Right renal cortex interstitium (tissue), 3 donors: ENCODE measurements at regions not wholly inside any gene's neighbourhood (a gene's known extent, or its start where the extent isn't known, plus 50 kb on each side); places are given as distances from the start of the nearest gene placed in this dataset.

Experiments used
- DNase-seq, 3 donors: peaks; one replicate each; pipeline ENCODE4 v3.0.0-alpha.2; 2013; ENCODE audit warnings: low read depth in 3 of 3, low spot score in 2 of 3

DNA sequence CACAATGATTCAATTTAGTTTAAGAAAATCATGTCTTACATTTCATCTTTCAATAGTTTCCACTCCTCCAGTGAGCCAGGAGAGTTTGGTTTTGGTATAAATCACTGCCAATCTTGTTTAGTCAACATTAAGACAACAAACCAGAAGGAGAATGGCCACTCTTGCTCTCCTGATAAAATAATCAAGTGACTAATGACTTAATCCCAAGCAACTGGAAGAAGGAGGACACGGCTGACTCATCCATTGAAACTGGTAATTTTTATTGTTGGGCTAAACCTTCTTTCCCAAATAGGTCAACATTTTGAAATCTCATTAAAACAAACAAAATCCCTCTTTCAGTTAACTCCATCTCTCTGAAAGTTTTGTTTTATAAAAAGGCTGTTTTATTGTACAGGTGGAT is 230.2 kb downstream of the CLCN4 start:
- DNase-seq = no peak

DNA sequence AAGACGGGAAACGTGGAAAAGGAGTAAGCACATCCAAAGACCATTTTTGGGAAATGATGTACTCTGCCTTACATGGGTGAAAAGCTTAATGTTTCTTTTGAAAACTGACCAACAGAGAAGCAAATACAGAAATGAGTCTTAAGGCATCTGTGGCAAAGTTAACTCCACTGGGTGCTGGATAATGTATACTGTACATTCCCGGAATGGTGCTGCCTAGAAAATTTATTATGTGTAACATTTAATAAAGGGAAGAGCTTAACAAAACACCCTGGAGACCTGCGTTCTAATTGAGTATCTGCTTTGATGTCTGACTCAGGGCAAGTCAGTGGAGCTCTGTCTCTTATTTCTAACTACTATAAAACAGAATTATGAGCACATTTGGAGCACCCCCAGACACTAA is 230.2 kb downstream of the MID1 start:
- no peak for DNase-seq

DNA sequence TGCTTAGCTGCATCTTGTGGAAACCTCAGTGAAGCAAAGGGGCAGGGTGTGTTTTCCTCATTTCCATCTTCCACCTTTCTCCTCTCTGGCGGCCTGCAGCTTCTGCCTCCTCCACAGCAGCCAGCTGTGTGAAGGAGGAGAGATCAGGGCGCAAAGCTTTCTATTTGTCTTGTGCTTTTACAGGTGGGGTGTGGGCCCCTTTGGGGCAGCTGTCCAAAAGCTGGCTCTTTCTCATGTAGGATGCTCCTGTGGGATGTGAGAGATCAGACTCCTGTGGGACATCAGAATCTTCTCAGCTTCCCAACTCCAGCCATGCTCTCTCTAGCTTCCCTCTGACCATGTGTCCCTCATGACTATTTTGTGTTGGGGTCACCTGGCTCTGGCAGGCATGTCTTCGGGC is 227.1 kb downstream of the MID1 start:
- DNase-seq = no peak

DNA sequence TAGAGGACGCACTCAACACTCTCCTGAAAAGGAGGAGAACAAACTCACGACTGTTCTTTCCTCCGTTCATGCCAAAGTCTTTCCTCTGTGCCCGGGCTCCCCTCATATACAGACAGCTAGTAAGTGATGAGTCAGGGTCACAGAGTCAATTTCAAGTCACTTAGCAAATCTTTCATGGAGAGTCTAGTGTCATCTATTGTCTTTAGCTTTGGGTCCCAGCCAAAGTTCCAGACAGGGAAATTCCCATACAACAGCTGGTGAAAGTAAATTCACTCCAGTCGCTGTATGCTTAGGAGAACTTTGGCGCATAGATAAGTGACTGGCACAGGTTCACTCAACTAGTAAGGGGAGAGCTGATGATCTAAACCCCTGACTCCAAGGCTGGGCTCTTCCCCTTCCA is 226.5 kb downstream of the MID1 start:
- no peak for DNase-seq

DNA sequence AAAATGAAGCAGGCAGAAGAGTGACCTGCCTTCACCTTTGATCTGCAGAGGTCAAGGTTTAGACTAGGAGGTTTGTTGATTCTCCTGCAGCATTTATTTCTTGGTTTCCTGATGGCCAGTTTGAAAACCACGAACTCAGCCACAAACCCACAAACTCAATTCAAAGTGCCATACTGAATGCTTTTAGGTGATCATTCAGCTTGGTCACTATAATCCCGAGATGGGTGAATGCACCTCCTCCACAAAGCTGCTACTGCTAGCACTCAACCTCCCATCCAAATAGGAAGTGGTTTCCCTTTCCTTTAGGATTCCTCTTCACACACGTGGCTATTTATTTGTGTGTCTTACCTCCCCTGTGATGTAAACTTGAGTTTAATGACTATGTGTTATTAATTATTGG is 225.2 kb downstream of the MID1 start:
- no peak for DNase-seq
